WERI-Rb-1 (cell line): ENCODE measurements at regions not wholly inside any gene's neighbourhood (a gene's known extent, or its start where the extent isn't known, plus 50 kb on each side); places are given as distances from the start of the nearest gene placed in this dataset.

Experiments used
- DNase-seq: peaks from one replicate; pipeline ENCODE4 v3.0.0-alpha.2; 2020
- H3K27ac ChIP-seq: fragments of 250-450 bp; sonication (Bioruptor Pico); 2 replicates; pipeline ENCODE4 v1.5.1; 2020; ENCODE audit warnings: mild to moderate bottlenecking, moderate library complexity
- H3K27me3 ChIP-seq: fragments of 250-450 bp; sonication (Bioruptor Pico); 2 replicates; pipeline ENCODE4 v1.5.1; 2021; ENCODE audit warnings: mild to moderate bottlenecking, low read depth, moderate library complexity; ENCODE audit not compliant: insufficient read depth, severe bottlenecking
- H3K36me3 ChIP-seq: fragments of 250-450 bp; sonication (Bioruptor Pico); 2 replicates; pipeline ENCODE4 v1.5.1; 2020; ENCODE audit warnings: mild to moderate bottlenecking, moderate library complexity
- H3K4me3 ChIP-seq: 2 replicates; pipeline ENCODE4 v1.5.1; 2011; ENCODE audit warnings: low read depth, mild to moderate bottlenecking, control low read depth, low read length
- H3K9me3 ChIP-seq: fragments of 250-450 bp; sonication (Bioruptor Pico); 2 replicates; pipeline ENCODE4 v1.5.1; 2021; ENCODE audit warnings: mild to moderate bottlenecking, moderate library complexity; ENCODE audit not compliant: severe bottlenecking
- TF ChIP-seq, protein P1 (sequence below): IDR thresholded peaks from 2 replicates; pipeline ENCODE4 v1.5.1; 2011; ENCODE audit warnings: low read depth, mild to moderate bottlenecking, control low read depth, inconsistent platforms, low read length

DNA sequence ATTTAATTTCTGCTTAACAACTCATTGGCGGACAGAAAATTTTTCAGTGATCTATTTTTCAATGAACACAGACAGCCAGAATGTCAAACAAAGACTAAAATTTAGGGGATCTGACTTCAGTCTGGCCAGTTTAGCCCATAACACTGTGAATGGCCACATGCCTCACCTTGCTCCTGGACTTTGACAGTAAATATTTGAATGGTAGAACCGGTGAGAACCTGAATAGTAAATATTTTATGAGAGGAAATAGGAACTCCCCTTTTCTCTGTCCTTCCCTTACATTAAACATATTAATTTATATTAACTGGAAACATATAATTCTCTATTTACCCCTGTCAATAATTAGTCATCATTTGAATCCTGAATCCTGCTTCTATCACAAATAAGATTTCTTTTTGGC lies 942.1 kb downstream of the KCNJ2 start:
- TF ChIP-seq, protein P1, sequence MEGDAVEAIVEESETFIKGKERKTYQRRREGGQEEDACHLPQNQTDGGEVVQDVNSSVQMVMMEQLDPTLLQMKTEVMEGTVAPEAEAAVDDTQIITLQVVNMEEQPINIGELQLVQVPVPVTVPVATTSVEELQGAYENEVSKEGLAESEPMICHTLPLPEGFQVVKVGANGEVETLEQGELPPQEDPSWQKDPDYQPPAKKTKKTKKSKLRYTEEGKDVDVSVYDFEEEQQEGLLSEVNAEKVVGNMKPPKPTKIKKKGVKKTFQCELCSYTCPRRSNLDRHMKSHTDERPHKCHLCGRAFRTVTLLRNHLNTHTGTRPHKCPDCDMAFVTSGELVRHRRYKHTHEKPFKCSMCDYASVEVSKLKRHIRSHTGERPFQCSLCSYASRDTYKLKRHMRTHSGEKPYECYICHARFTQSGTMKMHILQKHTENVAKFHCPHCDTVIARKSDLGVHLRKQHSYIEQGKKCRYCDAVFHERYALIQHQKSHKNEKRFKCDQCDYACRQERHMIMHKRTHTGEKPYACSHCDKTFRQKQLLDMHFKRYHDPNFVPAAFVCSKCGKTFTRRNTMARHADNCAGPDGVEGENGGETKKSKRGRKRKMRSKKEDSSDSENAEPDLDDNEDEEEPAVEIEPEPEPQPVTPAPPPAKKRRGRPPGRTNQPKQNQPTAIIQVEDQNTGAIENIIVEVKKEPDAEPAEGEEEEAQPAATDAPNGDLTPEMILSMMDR: no peak
- H3K9me3 ChIP-seq: no peaks in the 10 kb centered on the region
- H3K4me3 ChIP-seq: no peak overlapping the region
- DNase-seq: no peak
- H3K27ac ChIP-seq: no peak overlapping the region
- H3K27me3 ChIP-seq: peaks cover 86% of the 10 kb centered on the region
- H3K36me3 ChIP-seq: no peaks in the 10 kb centered on the region

DNA sequence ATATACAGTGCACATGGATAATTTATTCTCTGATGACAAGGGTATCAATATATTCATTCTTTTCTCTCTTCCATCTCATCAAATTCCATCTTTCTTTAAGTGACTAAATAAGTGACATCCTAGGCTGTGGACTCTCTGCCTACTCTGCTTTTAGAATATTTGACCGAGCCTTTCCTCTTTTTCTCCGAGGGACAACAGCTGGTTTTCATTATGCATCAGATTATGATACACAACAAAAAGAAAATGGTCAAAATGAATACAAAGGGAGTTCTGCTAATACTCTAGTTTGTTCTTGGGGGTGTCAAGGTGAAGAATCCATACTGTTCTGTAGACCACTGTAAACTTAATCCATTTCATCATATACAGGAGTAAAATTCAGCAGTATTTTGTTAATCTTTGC lies 942.6 kb downstream of the KCNJ2 start:
- H3K36me3 ChIP-seq: no peaks in the 10 kb centered on the region

DNA sequence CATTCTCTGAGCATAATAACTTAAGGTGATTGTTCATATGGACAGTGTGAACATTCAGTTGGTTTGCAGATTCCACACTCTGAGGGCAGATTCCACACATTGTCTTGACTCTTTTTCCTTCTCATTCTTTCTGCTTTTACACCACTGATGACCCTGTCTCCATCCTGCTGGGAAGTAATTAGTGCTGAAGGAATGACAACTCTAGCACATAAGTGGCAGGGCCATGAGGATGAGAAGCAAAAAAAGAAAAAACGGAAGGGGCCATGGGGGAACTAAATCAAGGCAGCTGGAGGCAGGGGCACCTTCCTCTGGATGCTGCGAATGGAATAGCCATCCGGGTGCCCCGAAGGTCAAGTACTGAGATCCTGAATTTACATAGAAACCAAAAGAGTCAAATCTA lies 944.0 kb downstream of the KCNJ2 start:
- H3K36me3 ChIP-seq: no peaks in the 10 kb centered on the region
- DNase-seq: no peak
- no peak overlapping the region for H3K4me3 ChIP-seq
- no peaks in the 10 kb centered on the region for H3K9me3 ChIP-seq
- H3K27me3 ChIP-seq: peaks cover 92% of the 10 kb centered on the region
- H3K27ac ChIP-seq: no peak overlapping the region
- TF ChIP-seq, protein P1: no peak

More for the DNA sequence above, 942.6 kb downstream of the KCNJ2 start:
- Histone ChIP-seq H3K27me3 (peaks cover 91% of the 10 kb centered on the region), H3K27ac (no peak overlapping the region), H3K9me3 (no peaks in the 10 kb centered on the region), H3K4me3 (no peak overlapping the region)
- DNase-seq: no peak
- TF ChIP-seq, protein P1: no peak

DNA sequence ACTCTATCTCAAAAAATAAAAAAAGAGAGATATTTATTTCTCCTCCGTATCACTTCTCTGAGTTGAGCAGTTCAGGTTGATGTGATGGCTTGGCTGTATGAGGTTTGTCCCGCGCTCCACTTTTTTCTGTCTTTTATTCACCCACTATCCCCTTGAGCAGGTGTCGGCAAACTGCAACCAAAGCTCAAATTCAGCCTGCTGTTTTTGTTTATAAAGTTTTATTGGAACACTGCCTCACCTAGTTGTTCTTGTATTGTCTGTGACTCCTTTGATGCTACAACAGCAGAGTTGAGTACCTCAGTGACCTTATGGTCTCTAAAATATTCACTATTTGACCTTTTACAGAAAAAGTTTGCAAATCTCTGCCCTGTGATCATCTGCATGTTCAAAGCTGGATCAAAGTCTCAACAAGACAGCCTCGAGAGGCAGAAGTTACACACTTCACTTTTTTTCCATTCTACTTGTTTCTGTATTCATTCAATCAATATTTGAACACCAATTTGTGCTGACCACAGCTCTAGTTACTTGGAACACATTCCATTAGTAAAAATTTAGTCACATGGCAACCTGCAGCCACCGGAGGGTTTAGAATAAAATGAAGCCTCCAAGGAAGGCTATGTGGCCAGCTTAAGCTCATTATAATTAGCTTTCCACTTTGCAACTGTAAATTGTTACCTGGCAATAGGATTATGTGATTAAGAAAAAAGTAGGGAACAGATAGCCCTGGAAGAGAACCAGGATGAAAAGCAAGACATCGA lies 945.8 kb downstream of the KCNJ2 start:
- DNase-seq: peak; percentile 20
- TF ChIP-seq, protein P1: no peak
- H3K27me3 ChIP-seq: peaks cover 90% of the 10 kb centered on the region
- H3K9me3 ChIP-seq: no peaks in the 10 kb centered on the region
- no peak overlapping the region for H3K27ac ChIP-seq
- no peaks in the 10 kb centered on the region for H3K36me3 ChIP-seq
- no peak overlapping the region for H3K4me3 ChIP-seq

DNA sequence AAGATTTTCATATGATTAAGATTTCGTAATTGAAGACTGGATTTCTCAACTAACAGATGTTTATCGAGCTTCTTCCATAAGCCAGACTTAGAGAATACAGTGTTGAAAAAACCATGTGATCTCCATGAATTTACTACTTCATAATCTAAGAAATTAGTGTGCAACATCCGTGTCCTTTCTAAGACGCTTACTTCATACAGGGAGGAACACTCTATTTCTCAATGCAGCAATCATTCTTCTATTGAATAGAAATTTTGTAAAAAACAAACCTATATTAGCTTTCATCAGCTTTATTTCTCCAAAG lies 946.3 kb downstream of the KCNJ2 start:
- Histone ChIP-seq H3K9me3 (no peaks in the 10 kb centered on the region), H3K4me3 (no peak overlapping the region), H3K27ac (no peak overlapping the region), H3K27me3 (peaks cover 89% of the 10 kb centered on the region), H3K36me3 (no peaks in the 10 kb centered on the region)
- no peak for DNase-seq
- TF ChIP-seq, protein P1: no peak

DNA sequence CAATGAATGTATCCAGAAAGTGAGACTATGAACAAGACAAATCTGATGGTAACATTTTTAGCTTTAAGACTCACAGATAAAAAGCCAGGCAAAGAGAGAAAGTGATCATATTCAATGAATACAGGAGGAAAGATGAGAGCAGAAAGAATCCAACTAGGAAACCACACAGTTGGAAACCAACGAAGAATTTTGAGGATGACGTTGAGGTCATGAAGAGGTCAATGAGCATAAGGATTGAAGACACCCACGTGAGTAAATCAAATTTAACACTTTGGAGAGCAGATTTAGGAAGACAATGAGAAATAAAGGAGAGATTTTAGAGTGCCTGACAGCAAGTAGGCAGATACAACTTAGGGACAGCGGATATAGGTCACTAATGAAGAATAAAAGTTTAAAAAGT lies 948.1 kb downstream of the KCNJ2 start:
- Histone ChIP-seq H3K9me3 (no peaks in the 10 kb centered on the region), H3K36me3 (no peaks in the 10 kb centered on the region), H3K27me3 (peaks cover 88% of the 10 kb centered on the region), H3K27ac (no peak overlapping the region), H3K4me3 (no peak overlapping the region)
- TF ChIP-seq, protein P1: no peak
- no peak for DNase-seq
